RCC 7860 (cell line): ENCODE measurements at regions not wholly inside any gene's neighbourhood (a gene's known extent, or its start where the extent isn't known, plus 50 kb on each side); places are given as distances from the start of the nearest gene placed in this dataset.
A peak's percentile ranks its signal among the peaks of the same experiment; 100 is the strongest.
"Not testable (repeated sequence)": the region's sequence is repeated elsewhere in the genome, so short reads cannot be mapped to it uniquely, and the experiment has no call there.

Source experiments
- DNase-seq: peaks from one replicate; pipeline ENCODE4 v3.0.0-alpha.2; 2015; ENCODE audit warnings: low spot score
- FAIRE-seq: peaks from 2 replicates; lab custom pipeline; 2012; peaks lifted over from hg19 to GRCh38; lab: Jason Lieb, UNC

- no peak for FAIRE-seq
- no peak for DNase-seq
Observed at GRCh38 chr18:67145586-67146292, 370.8 kb downstream of the DSEL start.

- no peak for DNase-seq
- FAIRE-seq: no peak
Observed at GRCh38 chr18:67144329-67144728, 372.2 kb downstream of the DSEL start.

- DNase-seq: no peak
- FAIRE-seq: no peak
Observed at GRCh38 chr18:67143028-67143427, 373.5 kb downstream of the DSEL start.

- DNase-seq (no peak), FAIRE-seq (no peak)
Observed at GRCh38 chr18:67142604-67143003, 373.9 kb downstream of the DSEL start.

GRCh38 chr18:67140495-67140894 lies 376.0 kb downstream of the DSEL start:
- no peak for DNase-seq

GRCh38 chr18:67139899-67140298 lies 376.6 kb downstream of the DSEL start:
- no peak for FAIRE-seq
- no peak for DNase-seq

More at GRCh38 chr18:67140495-67140894, 376.0 kb downstream of the DSEL start:
- no peak for FAIRE-seq

- FAIRE-seq (no peak), DNase-seq (no peak)
Observed at GRCh38 chr18:67135981-67136380, 380.5 kb downstream of the DSEL start.

- DNase-seq: no peak
- FAIRE-seq: no peak
Observed at GRCh38 chr18:67134911-67135310, 381.6 kb downstream of the DSEL start.

- no peak for FAIRE-seq
- DNase-seq: no peak
Observed at GRCh38 chr18:67133669-67134068, 382.9 kb downstream of the DSEL start.

- no peak for FAIRE-seq
- no peak for DNase-seq
Observed at GRCh38 chr18:67132919-67133318, 383.6 kb downstream of the DSEL start.

- DNase-seq: no peak
- FAIRE-seq: no peak
Observed at GRCh38 chr18:67131498-67131897, 385.0 kb downstream of the DSEL start.

- DNase-seq, FAIRE-seq: not testable (repeated sequence)
Observed at GRCh38 chr18:67126751-67127150, 389.8 kb downstream of the DSEL start.

- FAIRE-seq (no peak), DNase-seq (no peak)
Observed at GRCh38 chr18:67123901-67124300, 392.6 kb downstream of the DSEL start.

- no peak for FAIRE-seq
- DNase-seq: no peak
Observed at GRCh38 chr18:67117804-67118203, 398.7 kb downstream of the DSEL start.

GRCh38 chr18:67109535-67109934 lies 407.0 kb downstream of the DSEL start:
- DNase-seq (no peak), FAIRE-seq (no peak)

- DNase-seq (no peak), FAIRE-seq (no peak)
Observed at GRCh38 chr18:67108894-67109293, 407.6 kb downstream of the DSEL start.

GRCh38 chr18:67104700-67105284 lies 411.7 kb downstream of the DSEL start:
- DNase-seq (peak; percentile 23), FAIRE-seq (no peak)

- DNase-seq: no peak
- FAIRE-seq: no peak
Observed at GRCh38 chr18:67094123-67094522, 422.4 kb downstream of the DSEL start.

- FAIRE-seq (no peak), DNase-seq (no peak)
Observed at GRCh38 chr18:67092141-67092540, 424.4 kb downstream of the DSEL start.

- FAIRE-seq (no peak), DNase-seq (no peak)
Observed at GRCh38 chr18:67081482-67082211, 434.9 kb downstream of the DSEL start.

GRCh38 chr18:67080601-67081000 lies 435.9 kb downstream of the DSEL start:
- DNase-seq (no peak), FAIRE-seq (no peak)

- FAIRE-seq (no peak), DNase-seq (no peak)
Observed at GRCh38 chr18:67074309-67074708, 442.2 kb downstream of the DSEL start.
